SK-N-SH (cell line): ENCODE measurements at regions not wholly inside any gene's neighbourhood (a gene's known extent, or its start where the extent isn't known, plus 50 kb on each side); places are given as distances from the start of the nearest gene placed in this dataset.

Experiments used
- CTCF ChIA-PET: fragments of 300-600, 350-600 bp; formaldehyde crosslinking; extraction: SDS; loops from one replicate; lab custom pipeline; 2021; lab: Yijun Ruan, JAX
- POLR2A ChIA-PET: fragments of 350-600 bp; sonication (Branson Sonifier 250); formaldehyde crosslinking; extraction: SDS; loops from one replicate; lab custom pipeline; 2020; ENCODE audit warnings: antibody characterized with exemption, inconsistent platforms; lab: Yijun Ruan, JAX
- DNase-seq: peaks from one replicate; pipeline ENCODE4 v3.0.0; 2012
- H2AFZ ChIP-seq: fragments of 200-600 bp; sonication (generic); 2 replicates; pipeline ENCODE4 v1.8.1; 2016; ENCODE audit warnings: antibody characterized with exemption, mild to moderate bottlenecking, low read depth
- H3F3A ChIP-seq: fragments of 200-600 bp; sonication (generic); replicated peaks from 2 replicates; pipeline ENCODE3; 2016; ENCODE audit warnings: antibody characterized with exemption, mild to moderate bottlenecking; ENCODE audit not compliant: insufficient read depth
- H3K27ac ChIP-seq, 2 experiments: fragments of 200-500 bp in 1 of 2; fragments of 200-600 bp in 1 of 2; sonication (Bioruptor generic) in 1 of 2; sonication (generic), shearing (Covaris generic) in 1 of 2; 2 replicates each; pipeline versions ENCODE4 v1.5.1 to v1.6.1; 2014 to 2016; ENCODE audit warnings: low read depth in 2 of 2, inconsistent platforms in 1 of 2, low read length in 1 of 2, mild to moderate bottlenecking in 1 of 2, mixed read lengths in 1 of 2
- H3K27me3 ChIP-seq: fragments of 200-600 bp; sonication (generic), shearing (Covaris generic); 2 replicates; pipeline ENCODE4 v1.6.1; 2016; ENCODE audit warnings: mixed run types; ENCODE audit not compliant: insufficient read depth
- H3K36me3 ChIP-seq, 2 experiments: fragments of 200-500 bp in 1 of 2; fragments of 200-600 bp in 1 of 2; sonication (Bioruptor generic) in 1 of 2; sonication (generic) in 1 of 2; replicated peaks in 1 of 2; 2 replicates each; pipeline versions ENCODE3 to v1.5.1; 2014 to 2016; ENCODE audit warnings: low read length in 1 of 2, mild to moderate bottlenecking in 1 of 2; ENCODE audit not compliant: insufficient read depth in 2 of 2, control insufficient read depth in 1 of 2
- H3K4me1 ChIP-seq, 2 experiments: fragments of 200-500 bp in 1 of 2; fragments of 200-600 bp in 1 of 2; sonication (Bioruptor generic) in 1 of 2; sonication (generic), shearing (Covaris generic) in 1 of 2; 2 replicates each; pipeline versions ENCODE4 v1.5.1 to v1.6.1; 2014 to 2016; ENCODE audit warnings: low read depth in 1 of 2, low read length in 1 of 2, mixed run types in 1 of 2; ENCODE audit not compliant: insufficient read depth in 2 of 2, control insufficient read depth in 1 of 2
- H3K4me2 ChIP-seq: fragments of 200-600 bp; sonication (generic), shearing (Covaris generic); 2 replicates; pipeline ENCODE4 v1.6.1; 2017; ENCODE audit warnings: mixed run types
- H3K4me3 ChIP-seq, 2 experiments: fragments of 200-500 bp in 1 of 2; fragments of 200-600 bp in 1 of 2; sonication (Bioruptor generic) in 1 of 2; sonication (generic), shearing (Covaris generic) in 1 of 2; 2 replicates each; pipeline versions ENCODE4 v1.5.1 to v1.8.1; 2014 to 2016; ENCODE audit warnings: low read depth in 2 of 2, inconsistent platforms in 1 of 2, low read length in 1 of 2, mild to moderate bottlenecking in 1 of 2, mixed read lengths in 1 of 2, moderate library complexity in 1 of 2
- H3K79me2 ChIP-seq: fragments of 200-600 bp; sonication (generic); 2 replicates; pipeline ENCODE4 v1.8.1; 2017; ENCODE audit warnings: mild to moderate bottlenecking; ENCODE audit not compliant: insufficient read depth
- H3K9ac ChIP-seq: fragments of 200-600 bp; sonication (generic); 2 replicates; pipeline ENCODE4 v1.6.1; 2017; ENCODE audit warnings: mixed run types
- H3K9me2 ChIP-seq: fragments of 200-600 bp; sonication (generic); 2 replicates; pipeline ENCODE4 v1.6.1; 2017; ENCODE audit warnings: mixed run types
- H3K9me3 ChIP-seq: fragments of 200-600 bp; sonication (generic); 2 replicates; pipeline ENCODE4 v1.6.1; 2017; ENCODE audit warnings: mixed run types, mild to moderate bottlenecking, moderate library complexity
- H4K20me1 ChIP-seq: fragments of 200-600 bp; sonication (generic); 2 replicates; pipeline ENCODE4 v1.6.1; 2017; ENCODE audit warnings: mild to moderate bottlenecking, mixed run types; ENCODE audit not compliant: insufficient read depth
- EP300 ChIP-seq, 2 experiments: IDR thresholded peaks; 2 replicates each; pipeline versions ENCODE4 v1.4.0 to v1.6.1; 2012; ENCODE audit warnings: borderline replicate concordance in 1 of 2, low read depth in 1 of 2, low read length in 1 of 2
- EZH2phosphoT487 ChIP-seq: fragments of 200-600 bp; sonication (generic); IDR thresholded peaks from 2 replicates; pipeline ENCODE4 v1.6.1; 2017; ENCODE audit warnings: low read depth, mixed run types, mild to moderate bottlenecking, antibody characterized with exemption, moderate library complexity, borderline replicate concordance
- GATA2 ChIP-seq: sonication (generic); formaldehyde crosslinking; IDR thresholded peaks from 2 replicates; pipeline ENCODE4 v1.5.0; 2020; ENCODE audit warnings: mild to moderate bottlenecking, missing genetic modification reagents
- IRF3 ChIP-seq: fragments of 150-350 bp; IDR thresholded peaks from 2 replicates; pipeline ENCODE4 v1.6.1; 2016; ENCODE audit warnings: mild to moderate bottlenecking, low read depth, low read length
- REST ChIP-seq: IDR thresholded peaks from 2 replicates; pipeline ENCODE4 v1.6.1; 2012; ENCODE audit warnings: mild to moderate bottlenecking, low read depth, low read length, moderate library complexity
- TAF1 ChIP-seq: IDR thresholded peaks from 2 replicates; pipeline ENCODE4 v1.6.1; 2012; ENCODE audit warnings: low read depth, mild to moderate bottlenecking, low read length, moderate library complexity, borderline replicate concordance
- TCF12 ChIP-seq: IDR thresholded peaks from 2 replicates; pipeline ENCODE4 v1.4.0; 2012
- WGBS: methylation state at CpG from one replicate; pipeline ENCODE4 v1.1.6; 2017; ENCODE audit warnings: low lambda C conversion rate; 5-methylcytosine and 5-hydroxymethylcytosine counted together
- TF ChIP-seq, protein P1 (sequence below): IDR thresholded peaks from 2 replicates; pipeline ENCODE4 v1.4.0; 2012; ENCODE audit warnings: low read depth
- TF ChIP-seq, protein P2 (sequence below): IDR thresholded peaks from 2 replicates; pipeline ENCODE4 v1.4.0; 2012; ENCODE audit warnings: low read depth, borderline replicate concordance
- TF ChIP-seq, protein P3 (sequence below): IDR thresholded peaks from 2 replicates; pipeline ENCODE4; 2012

DNA sequence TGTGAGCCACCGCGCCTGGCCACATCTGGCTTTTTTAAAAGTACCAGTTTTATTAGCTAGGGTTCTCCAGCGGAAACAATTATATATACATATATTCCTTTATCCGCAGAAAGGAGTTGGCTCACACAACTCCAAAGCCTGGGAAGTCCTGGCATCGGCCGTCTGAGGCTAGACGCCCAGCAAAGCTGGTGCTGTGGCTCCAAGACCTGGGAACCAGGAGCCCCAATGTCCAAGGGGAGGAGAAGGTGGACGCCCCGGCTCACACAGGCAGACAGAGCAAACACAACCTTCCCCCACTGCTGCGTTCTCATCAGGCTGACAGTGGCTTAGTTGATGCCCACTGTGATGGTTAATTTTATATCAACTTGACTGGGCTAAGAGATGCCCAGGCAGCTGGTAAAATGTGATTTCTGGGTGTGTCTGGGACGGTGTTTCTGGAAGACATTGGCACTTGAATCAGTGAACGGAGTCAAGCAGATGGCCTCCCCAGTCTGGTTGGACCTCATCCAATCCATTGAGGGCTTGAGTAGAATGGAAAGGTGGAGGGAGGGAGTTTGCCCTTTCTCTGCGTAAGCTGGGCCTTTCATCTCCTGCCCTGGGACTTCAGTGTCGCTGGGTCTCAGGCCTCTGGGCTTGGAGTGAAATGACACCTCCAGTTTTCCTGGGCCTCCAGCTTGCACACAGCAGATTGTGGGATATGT is 904.4 kb downstream of the BRD1 start:
- CTCF ChIA-PET: interaction anchor here (1.2 kb wide), 1 partner anchor 16 kb away, joined by 3 read pairs; no protein-coding TSS in a partner anchor

More for the DNA sequence above, 904.4 kb downstream of the BRD1 start:
- Histone ChIP-seq H3F3A (no peaks in the 10 kb centered on the region), H3K9me3 (no peaks in the 10 kb centered on the region), H3K27me3 (no peaks in the 10 kb centered on the region), H3K27ac (no peak overlapping the region), H3K4me2 (no peak overlapping the region), H2AFZ (no peak overlapping the region), H3K4me1 (peaks cover 0 to 11% of the 10 kb centered on the region in 2 experiments; a peak in 1 of 4 replicates), H3K36me3 (no peaks in the 10 kb centered on the region), H3K9me2 (no peaks in the 10 kb centered on the region), H3K4me3 (no peak overlapping the region), H3K79me2 (no peaks in the 10 kb centered on the region), H3K9ac (no peak overlapping the region), H4K20me1 (no peaks in the 10 kb centered on the region)
- TF ChIP-seq REST (no peak), TCF12 (no peak), TAF1 (no peak), IRF3 (no peak), GATA2 (CRISPR knock-in tag) (no peak), EZH2phosphoT487 (no peak), EP300 (IDR thresholded peaks at IDR 0.05; ENCODE audit: borderline replicate concordance in 1 of 2, low read depth in 1 of 2, low read length in 1 of 2) (no peak)
- TF ChIP-seq, protein P1, sequence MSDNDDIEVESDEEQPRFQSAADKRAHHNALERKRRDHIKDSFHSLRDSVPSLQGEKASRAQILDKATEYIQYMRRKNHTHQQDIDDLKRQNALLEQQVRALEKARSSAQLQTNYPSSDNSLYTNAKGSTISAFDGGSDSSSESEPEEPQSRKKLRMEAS: no peak
- TF ChIP-seq, protein P2, sequence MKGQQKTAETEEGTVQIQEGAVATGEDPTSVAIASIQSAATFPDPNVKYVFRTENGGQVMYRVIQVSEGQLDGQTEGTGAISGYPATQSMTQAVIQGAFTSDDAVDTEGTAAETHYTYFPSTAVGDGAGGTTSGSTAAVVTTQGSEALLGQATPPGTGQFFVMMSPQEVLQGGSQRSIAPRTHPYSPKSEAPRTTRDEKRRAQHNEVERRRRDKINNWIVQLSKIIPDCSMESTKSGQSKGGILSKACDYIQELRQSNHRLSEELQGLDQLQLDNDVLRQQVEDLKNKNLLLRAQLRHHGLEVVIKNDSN: no peak
- TF ChIP-seq, protein P3, sequence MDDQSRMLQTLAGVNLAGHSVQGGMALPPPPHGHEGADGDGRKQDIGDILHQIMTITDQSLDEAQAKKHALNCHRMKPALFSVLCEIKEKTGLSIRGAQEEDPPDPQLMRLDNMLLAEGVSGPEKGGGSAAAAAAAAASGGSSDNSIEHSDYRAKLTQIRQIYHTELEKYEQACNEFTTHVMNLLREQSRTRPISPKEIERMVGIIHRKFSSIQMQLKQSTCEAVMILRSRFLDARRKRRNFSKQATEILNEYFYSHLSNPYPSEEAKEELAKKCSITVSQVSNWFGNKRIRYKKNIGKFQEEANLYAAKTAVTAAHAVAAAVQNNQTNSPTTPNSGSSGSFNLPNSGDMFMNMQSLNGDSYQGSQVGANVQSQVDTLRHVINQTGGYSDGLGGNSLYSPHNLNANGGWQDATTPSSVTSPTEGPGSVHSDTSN: no peak
- no peak for DNase-seq
- 47% methylated on average over 11 of the region's 14 CpGs for WGBS
- POLR2A ChIA-PET: no interaction called here
